D341Med (cell line): ENCODE measurements at regions not wholly inside any gene's neighbourhood (a gene's known extent, or its start where the extent isn't known, plus 50 kb on each side); places are given as distances from the start of the nearest gene placed in this dataset.

ENCODE experiments used
- DNase-seq: peaks from one replicate; pipeline ENCODE4 v3.0.0; 2012; ENCODE audit warnings: low spot score

DNA sequence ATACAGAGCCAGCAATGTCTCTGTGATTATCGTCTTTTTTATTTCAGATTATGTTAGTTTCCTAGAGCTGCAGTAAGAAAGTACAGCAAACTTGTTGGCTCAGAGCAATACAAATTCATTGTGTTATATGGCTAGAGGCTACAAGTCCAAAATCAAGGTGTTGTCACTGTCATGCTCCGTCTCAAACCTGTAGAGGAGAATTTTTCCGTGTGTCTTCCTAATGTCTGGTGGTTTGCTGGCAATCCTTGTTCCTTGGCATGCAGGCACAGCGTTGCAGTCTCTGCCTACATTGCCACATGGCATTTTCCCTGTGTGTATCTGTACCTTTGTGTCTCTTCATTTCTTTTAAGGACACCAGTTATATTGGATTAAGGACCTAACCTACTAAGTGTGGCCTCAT, 244.4 kb downstream of the LRRIQ3 start:
- DNase-seq, result no peak

DNA sequence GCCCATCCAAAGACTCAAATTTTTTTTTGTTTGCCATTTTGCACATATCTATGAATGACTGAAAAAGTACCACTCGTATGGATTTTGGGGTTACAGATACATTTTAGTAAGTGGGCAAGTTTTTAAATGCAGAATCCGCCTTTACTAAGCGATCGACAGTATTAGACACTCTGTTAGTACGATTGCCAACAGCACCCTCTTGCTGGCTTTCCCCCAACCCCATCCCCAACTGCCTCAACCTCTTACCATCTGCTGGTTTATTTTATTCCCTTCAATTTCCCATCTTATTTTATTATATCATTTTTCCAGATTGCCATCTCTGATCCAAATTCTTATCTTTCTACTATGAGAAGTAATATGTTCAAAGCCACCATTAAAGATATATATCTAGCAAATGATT, 244.8 kb downstream of the LRRIQ3 start:
- no peak for DNase-seq

DNA sequence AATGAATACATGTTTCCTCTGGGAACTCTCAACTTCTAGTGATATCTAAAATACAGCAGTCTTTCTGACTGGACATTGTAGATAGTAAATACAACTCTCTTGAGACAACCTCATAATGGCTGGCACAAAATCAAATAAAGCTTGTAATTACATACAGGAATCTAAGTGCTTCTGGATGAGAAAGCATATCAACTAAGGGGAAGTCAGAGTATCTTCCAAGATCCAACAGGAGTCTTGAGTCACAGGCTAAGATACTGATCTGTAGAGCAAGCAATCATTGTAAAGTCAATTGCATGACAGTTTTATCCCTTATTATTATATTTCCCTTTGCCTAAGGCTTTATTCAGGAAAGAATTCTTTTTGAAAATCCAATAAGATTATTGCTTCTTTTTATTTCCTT, 249.9 kb downstream of the LRRIQ3 start:
- no peak for DNase-seq

DNA sequence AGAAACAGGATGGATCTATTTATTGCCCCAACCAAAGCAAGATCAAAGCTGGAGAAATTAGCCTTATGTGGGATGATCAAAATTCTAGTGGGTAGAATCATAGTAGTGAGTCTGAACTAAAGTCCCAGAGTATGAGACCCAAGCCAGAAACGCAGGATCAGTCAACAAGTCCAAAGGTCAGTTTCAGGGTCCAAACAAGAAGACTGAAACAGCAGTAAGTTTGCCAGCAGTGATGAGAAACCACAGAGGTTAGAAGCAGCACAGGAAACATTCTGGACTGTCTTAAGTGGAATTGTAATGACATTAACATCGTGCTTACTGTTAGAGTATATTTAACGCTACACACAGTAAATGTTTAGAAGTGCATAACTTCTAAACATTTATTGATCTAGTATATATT, 251.0 kb downstream of the LRRIQ3 start:
- no peak for DNase-seq

DNA sequence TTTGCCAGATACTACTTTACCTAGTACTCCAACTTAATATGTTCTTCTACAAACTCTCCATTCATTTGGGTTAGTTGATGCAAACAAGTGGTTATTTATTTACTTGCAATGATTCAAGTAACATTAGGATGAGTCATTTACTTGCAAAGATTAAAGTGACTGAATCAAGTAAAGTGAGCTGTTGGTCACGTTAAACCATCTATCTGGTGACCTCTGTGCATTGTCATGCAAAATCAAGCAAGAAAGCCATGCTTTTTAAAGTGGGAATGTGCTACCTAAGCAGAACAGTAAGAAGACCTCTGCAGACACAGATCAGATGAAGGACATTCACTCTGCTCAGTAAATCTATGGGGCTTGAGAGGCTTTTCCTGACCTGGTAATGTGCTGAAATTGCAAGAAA, 254.7 kb downstream of the LRRIQ3 start:
- no peak for DNase-seq

DNA sequence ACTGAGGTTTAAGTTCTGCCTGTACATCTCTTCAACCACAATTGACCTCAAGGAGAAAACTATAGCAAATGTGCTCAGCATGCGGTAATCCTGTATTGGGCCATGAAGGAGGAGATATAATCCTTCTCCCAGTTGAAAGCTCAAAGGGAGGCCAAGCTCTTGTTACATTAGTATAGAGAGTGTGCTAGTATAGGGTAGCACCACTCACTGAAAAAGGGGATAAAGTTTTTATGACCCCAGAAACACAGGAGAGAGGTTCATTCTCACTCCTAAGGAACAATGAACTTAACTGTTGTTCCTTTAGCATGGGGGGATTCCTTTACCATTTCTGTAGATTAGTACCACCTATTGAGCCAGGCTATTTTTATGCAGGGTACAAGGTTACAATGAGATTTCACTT, 267.7 kb downstream of the LRRIQ3 start:
- no peak for DNase-seq

DNA sequence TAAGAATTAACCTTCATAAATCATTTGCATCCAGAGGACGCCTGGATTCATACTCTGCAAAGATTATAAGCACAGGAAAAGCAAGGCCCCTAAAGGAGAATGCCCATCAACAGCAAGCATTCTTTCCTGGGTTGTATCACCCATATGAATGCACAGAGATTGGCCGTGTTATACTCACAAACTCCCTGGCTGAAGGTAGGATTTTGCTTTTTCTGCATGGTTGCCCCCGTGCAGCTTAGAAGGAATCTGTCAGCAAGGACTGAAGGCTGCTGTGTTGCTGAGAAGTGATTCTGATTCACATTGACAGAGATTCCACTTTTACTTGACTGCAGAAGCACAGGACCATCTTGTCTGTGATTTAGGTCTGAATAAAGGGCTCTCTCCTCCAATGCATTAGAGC, 283.0 kb downstream of the LRRIQ3 start:
- DNase-seq, result no peak

DNA sequence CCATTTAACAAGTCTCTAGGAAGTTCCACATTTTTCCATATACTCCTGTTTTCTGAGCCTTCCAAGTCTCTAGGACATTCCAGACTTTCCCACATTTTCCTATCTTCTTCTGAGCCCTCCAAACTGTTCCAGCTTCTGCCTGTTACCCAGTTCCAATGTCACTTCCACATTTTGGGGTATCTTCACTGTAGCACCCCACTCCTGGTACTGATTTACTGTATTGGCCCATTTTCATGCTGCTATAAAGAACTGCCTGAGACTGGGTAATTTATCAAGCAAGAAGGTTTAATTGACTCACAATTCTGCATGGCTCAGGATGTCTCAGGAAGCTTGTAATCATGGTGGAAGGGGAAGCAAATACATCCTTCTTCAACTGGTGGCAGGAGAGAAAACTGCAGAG, 285.0 kb downstream of the LRRIQ3 start:
- DNase-seq, result no peak

DNA sequence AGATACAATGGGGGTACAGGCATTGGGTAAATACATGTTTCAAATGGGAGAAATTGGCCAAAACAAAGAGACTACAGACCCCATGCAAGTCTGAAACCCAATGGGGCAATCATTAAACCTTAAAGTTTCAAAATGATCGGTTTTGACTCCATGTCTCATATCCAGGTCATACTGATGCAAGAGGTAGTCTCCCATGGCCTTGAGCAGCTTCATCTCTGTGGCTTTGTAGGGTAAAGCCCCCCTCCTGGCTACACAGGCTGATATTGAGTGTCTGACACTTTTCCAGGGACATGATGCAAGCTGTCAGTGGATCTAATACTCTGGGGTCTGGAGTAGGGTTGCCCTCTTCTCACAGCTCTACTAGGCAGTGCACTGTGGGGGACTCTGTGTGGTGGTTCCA, 286.1 kb downstream of the LRRIQ3 start:
- no peak for DNase-seq

DNA sequence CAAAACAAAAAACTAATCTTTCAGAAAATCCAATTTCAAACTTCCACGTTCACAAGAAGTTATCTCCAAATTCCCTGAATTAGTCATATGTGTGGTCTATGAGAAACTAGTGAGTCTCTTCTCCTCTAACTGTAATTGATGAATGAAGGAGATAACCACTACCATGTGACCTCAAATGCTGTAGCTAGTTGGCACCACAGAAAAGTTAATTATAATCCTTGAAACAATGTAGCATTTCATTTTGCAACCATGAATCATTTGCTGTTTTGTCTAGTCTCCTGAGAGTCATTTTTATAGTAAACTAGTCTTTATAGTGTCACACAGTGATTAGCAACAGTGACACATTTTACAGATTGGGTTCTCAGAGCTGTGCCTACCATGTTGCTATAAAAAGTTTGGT, 287.5 kb downstream of the LRRIQ3 start:
- DNase-seq, result no peak

DNA sequence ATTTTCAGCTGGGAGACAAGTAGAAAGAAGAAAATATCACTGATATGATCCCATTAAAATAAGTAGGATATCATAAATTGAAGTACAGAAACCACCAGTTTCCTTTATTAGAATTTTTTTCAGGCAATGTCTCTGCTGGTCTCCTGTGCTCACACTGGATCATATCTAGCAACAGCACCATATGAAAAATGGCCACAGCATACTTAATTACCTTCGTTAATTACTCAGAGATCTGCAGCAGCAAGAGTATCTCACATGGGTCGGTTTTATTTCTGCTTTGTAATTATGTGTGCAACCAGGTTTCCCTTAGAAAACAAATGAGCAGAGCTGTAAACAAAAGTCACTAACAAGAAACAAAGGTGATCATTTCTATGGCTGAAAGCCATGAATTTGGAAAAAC, 287.9 kb downstream of the LRRIQ3 start:
- no peak for DNase-seq

DNA sequence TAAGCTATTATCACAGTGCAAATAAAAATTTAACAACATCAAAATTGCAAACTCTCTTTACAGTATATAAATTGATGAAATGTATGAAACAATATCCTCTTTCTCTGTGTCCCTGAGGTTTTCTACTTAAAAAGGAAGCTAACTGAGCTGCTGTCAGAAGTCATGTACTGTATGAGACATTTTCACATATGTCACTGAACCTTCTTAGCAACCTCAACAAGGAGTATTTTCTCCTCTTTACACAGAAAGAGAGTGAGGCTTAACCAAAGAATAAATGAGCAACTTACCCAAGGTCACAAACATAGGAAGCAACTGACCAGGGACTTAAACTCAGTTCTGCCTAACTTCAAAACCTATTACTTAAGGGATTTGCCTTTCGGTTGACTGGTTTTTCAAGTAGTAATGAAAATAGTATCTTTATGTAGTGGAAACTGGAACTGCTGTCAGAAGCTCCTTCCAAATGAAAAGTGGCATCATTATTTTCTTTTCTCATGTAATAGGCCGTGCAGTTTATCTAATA, 288.9 kb downstream of the LRRIQ3 start:
- no peak for DNase-seq

DNA sequence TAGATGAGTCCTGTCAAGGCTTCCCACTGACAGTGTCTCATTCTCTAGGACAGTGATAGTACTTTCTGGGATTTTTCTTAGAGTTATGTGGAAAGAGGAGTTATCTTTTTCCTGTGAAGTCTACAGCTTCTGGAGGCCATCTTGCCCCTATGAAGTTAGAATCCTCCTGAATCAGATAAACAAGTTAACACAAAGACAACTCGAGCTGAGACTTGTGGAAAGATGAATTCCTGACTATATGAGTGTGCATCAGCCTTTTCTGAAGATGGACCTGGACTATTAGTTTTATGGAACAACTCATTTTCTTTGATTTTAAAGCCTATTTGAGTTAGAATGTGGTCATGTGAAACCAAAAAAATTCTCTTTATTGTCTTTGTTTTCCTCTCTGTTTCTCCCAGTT, 290.9 kb downstream of the LRRIQ3 start:
- no peak for DNase-seq

DNA sequence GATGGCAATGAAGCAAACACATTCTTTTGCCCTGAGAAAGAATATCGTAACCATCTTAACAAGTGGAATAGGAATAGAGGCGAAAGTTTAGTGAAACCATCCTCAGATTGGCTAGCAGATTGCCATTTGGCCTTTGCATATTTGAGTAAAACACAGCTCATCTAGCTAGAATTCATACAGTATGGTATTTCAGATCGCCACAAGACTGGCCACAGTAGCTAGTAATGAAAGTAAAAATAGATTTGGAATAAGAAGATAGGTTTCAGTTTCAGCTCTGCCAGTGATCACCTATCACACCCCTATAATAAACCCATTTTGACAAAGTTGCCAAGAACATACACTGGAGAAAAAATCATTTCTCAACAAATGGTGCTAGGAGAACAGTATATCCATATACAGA, 294.9 kb downstream of the LRRIQ3 start:
- DNase-seq, result no peak

DNA sequence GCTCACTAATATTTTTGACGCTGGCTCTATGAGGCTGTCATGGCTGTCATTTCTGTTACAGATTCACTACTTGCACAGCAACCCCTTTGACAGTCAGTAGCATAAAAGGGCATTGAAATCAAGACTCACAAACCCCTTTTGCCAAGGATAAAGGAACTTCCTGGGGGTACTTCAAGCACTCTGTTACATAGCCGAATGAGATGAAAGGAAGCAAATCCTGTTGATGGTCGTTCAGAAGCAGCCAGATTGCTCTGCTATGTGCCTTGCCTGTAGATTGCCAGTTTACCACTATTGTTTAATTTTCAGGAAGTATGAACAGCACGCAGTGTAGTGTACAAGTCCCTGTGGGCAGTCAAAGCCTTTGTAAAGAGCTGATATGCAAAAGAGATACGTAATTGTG, 296.2 kb downstream of the LRRIQ3 start:
- no peak for DNase-seq

DNA sequence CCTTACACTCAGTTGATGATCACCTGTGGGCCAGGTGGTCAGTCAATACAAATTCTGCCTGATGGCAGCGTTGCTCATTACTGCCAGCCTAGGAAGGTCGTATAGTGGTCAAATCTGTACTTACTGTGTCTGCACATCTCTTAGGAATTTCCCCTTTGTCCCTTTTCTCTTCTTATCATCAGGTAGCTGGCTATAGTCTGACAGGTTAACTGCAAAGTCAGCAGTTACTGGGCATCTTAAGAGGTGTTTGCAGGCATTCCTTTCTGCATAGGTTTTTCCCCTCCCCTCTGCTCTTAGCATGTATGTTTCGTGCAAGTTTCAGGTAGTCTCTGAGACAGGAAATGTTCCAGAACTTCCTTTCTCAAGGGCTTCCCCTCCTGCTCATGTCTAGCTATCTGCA, 298.7 kb downstream of the LRRIQ3 start:
- DNase-seq, result no peak

DNA sequence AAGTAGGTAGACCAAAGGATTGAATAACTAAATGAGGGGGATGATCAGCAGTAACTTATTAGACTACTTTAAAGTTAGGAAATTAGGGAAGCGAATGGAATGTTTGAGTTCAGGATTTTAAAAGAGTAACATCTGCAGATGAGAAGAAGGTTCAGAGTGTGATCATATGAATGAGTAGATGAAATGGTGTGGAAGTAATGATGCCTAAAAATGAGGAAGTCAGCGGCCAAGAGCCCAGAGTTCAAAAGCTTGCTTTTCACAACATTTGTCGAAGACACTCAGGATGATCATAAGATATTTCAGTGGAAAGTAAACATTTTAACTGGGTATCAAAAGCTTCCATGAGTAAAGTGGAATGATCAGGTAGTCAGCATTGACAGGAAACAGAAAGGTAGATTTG, 299.4 kb downstream of the LRRIQ3 start:
- DNase-seq, result no peak

DNA sequence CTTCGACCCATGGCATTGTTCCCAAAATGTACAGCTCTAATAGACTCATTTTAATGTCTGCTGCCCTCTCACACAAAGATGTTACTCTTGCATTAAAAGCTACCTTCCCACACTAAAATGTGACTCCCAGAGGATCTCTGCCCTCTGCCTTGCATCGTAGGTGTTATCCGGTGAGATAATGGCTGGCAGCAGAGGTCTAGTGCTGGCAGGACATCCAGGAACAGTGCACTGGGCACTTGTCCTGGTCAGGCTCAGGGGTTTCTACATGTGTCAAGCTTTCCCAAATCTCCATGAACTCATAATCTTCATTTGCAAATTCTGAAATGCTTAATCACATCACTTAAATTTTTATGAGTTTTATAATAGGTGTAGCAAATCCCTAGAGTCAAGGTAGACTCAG, 310.6 kb downstream of the LRRIQ3 start:
- DNase-seq, result no peak

DNA sequence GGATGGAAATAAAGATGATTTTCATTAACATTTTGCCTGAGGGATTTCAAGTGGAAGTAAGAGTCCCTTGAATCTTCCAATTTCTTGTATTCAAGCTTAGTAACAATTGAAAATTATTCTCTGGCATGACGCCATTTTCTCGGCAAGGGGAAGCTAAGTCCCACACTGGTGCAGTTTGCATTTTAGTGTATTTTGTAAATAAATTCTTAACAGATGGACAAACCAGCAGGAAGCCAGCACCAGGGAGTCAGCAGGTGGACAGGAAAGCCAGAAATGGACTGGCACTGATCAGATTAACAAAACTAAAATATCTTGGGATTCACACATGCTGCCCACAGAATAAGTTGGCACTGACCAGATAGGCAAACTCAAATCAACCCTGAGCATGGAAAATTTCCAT, 311.3 kb downstream of the LRRIQ3 start:
- DNase-seq, result no peak

DNA sequence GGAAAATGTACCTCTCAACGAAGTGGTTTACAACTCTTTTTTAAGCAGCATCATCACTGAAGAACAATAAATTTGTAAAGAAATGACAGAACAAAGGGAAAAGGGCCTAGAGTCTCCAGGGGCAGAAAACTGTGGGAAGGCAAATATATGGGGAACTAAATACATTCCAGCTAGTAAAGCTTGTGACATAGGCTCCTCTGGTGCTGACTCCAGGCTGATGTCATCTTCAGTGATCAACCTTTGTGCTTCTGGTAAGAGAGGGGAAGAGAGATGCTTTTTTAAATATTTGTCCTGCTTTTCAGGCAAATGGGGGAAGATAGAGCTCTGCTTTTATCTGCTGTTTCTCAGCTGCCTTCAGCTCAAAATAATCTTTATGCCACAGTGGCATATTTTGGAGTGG, 323.2 kb downstream of the LRRIQ3 start:
- DNase-seq, result no peak

DNA sequence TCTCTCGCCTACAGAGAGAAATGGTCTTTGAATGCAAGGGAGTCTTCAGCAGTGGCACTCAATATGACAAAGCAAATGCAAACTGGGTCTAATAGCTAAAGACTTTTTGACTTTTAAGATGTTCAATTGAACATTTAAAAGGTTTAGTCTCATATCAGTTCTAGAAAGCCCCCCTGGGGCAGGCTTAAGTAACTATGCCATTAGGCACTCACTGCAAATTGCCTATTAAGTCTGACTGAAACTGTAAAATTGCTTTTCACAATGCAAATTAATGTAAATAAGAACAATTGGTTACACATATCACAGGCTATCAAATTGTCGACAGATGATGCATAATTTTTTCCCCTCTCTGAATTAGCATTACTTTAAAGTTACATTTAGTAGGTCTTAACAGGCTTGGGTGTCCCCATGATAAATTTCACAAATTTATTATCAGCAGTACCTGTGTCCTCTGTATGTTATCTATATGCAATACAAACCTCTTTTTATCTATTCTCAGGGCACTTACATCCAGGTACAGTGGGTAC, 329.1 kb downstream of the LRRIQ3 start:
- no peak for DNase-seq

DNA sequence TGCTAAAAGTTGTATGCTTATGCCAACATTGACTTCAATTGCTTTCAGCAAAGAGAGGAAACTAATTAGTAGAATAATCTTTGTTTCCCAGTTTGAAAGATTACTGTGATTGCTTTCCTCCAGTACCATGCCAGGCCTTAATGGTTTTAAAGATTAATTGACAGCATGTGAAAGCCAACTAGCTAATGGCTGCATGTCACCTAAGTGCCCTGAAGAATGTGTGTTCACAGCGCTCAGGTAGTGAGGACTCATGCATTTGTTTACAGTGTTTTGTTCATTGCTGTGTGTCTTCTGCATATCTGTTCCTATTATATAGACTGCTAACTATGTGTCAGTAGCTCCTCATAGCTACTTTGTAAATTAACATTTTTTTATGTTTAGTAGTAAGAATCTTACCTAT, 335.6 kb downstream of the LRRIQ3 start:
- no peak for DNase-seq

DNA sequence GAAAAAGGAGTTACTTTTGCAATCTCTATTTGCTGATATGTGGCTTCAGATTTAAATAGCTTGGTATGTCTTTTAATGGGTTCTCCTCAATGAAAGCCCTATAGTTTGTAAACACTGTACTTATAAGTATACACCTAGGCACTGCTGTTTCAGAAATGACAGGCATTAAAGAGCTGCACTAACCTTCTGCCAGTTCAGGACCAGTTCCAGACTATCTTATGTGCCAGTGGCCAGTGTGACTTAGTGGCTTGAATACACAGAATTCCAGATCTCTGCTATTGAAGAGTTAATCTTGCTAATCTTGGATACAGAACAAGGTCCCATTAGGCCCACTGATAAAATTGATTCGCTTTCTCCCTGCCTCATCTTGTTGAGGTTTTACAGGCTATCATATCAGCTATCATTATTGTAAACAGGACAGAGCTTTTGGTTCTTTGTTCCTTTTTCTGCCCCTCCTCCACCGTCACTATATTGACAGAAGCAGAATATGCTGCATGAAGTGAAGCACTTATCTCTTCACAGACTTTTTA, 337.5 kb downstream of the LRRIQ3 start:
- DNase-seq, result no peak

DNA sequence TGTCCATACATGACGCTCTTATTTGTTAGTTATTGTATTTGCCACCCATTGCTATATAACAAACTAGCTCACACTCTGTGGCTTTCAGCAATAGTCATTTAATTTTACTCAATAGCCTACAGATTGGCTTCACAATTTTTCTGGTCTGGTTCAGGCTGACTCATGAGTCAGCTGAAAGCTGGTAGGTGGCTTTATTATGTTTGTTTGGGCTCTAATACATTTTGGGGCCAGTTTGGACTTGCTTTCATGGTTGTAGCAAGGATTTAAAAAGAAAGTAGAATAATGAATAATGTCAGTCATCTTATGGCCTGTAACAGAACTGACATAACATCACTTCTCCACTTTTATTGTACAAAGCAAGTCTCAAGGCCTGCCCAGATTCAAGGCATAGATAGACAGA, 338.7 kb downstream of the LRRIQ3 start:
- DNase-seq, result no peak

DNA sequence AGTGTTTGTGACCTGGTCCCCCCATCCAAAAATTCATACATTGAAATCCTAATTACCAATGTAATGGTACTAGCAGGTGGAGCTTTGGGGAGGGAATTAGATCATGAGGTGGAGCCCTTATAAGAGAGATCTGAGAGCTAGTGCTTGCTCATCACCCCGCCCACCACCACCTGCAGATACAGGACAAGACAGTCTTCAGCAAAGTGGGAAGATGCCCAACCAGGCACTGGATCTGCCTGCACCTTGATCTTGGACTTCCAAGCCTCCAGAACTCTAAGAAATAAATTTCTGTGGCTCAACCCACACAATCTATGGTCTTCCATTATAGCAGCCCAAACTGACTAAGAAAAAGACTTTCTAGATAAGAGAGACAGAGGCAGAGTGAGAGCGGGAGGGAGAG, 343.4 kb downstream of the LRRIQ3 start:
- DNase-seq, result no peak
